GM18861 (cell line): ENCODE measurements at regions not wholly inside any gene's neighbourhood (a gene's known extent, or its start where the extent isn't known, plus 50 kb on each side); places are given as distances from the start of the nearest gene placed in this dataset.

Experiments
- ATAC-seq: cut with Tn5 transposase; IDR thresholded peaks from one replicate; pipeline ENCODE4 v1.9.1; 2021; ENCODE audit not compliant: unreplicated experiment

DNA sequence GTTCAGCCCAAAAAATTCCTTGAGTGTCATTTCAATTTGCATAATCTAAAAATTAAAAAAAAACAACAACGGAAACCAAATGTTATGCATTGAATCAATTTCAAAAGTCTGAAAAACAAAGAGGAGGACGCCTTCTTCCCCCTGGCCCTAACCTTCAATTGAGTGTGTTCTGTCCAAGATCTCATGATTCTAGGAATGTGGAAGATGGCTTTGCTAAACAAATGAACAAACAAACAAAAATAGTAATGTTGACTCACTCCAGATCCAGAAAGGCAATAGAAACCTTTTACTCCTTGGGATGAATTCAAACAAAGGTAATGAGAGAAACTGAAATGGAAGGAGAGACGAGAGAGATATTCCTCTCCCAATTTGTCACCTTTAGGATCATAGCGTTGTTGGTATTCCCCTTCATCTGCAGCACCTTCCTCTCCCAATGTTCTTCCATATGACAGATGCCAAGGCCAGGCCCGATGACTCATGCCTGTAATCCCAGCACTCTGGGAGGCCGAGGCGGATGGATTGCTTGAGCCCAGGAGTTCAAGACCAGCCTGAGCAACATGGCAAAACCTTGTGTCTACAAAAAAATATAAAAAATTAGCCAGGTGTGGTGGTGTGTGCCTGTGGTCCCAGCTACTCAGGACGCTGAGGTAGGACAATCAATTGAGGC, 109.2 kb upstream of the ADGRF1 start:
- no peak for ATAC-seq

DNA sequence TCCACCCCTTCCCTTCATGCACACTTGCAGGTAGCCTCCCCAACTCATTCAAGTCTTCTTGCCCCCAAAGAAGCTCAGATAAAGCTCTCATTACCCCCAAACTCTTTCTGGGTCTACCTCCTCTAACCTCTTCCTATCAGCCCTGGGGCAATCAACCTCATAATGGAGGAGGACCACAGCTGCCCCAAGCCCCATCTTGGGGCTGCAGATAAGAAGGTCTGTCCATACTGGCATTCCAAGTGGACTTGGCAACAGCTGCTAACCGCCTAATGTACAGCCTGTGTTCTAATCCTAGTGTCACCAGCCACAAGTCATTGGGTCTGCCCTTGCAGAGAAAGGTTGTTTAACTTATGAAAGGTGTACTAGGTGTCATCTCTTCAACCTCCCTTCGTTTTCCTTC, 107.4 kb upstream of the ADGRF1 start:
- ATAC-seq, result no peak

DNA sequence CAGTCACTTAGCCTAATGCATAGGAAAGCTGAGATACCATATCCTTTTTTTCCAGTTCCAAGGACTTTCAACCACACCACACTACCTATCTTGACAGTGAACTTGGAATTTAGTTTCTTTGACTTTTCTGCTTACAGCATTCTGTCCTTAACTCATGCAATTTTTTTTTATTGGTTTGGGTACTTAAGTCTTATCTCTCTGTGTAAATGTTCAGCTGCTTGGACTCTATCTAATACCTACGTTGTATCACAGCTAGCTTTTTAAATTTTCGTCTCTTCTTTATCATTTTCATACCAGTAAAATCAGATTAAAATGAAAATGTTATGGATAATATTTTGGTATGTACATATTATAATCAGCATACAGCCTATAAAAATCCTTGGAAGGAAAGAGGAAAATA, 106.9 kb upstream of the ADGRF1 start:
- no peak for ATAC-seq

DNA sequence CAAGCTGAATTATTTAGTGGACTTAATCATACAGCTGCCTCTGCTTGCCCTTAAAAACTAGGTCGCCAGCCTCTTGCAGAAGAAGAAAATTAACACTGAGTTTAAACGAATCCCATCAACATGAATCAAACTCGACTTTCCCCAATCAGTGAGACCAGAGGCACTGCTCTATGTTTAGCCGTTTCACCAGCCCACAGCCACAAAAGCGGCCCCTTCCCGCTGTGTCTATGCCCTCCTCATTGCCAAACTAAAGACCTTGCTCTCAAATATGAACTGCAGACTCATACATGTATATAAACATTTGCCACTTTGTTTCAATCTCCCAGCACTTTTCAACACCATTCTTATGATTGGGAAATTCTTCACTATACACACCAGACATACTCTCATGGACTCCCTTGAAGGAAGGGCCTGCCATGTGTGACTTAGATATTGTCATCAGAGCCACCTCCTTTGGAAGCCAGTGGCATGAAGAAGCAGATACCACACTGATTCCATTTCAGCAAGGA, 105.8 kb upstream of the ADGRF1 start:
- ATAC-seq, result no peak

DNA sequence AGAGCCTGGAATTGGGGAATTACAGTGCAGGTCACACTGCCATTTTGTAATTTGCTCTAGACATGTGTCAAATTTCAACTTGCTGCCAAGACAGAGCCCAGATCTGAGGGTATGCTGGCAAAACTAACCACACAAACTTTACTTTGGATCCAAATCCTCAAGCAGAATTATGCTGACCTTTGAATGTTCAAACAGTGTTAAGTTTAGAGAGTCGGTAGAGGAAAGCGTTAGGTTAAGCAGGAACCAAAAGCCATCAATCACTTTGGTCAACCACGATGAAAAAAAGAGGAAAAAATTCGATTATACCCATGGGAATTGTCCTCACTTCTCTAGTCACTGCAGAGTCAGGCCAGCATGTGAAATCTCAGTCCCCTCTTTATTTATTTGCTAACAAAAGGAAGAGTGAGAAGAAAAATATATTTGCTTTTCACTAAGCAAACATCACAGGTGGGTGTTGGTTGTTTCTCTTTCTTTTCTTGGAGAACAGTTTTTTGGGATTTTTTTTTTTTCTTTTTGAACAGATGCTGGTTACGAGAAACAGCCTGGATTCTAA, 105.1 kb upstream of the ADGRF1 start:
- ATAC-seq, result no peak

DNA sequence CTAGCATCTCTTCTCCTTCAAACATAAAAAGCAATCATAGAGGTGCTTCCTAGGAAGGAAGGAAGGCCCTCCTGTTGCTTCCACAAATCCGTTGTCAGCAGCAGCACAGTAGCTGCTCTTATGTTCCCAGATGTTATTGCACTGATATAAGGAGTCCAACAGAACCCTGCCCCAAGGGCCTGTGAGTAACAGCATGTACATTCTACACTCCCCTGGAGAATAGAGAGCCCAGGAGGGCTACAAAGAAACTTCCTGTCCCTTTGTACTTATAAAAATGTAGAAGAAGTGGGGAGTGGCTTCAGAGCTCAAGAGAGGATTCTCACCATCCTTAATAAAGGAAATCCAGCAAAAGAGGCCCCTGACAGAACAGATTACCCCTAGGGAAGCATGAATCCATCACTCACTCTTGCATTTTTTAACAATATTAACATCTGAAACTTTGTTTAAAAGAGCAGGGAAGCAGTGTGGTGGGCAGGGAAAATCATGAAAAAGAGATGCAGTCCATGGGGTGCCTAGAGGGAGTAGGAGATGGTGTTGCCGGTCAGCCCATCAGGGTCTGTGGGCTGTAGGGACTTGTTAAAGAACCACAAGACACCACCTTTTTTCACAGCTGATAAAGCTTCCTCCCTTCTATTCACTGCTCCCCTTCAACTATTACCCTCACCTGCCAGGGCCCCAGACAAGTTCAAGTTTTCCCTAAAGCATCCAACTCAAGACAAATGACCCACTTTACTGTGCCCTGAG, 104.5 kb upstream of the ADGRF1 start:
- ATAC-seq, result no peak

DNA sequence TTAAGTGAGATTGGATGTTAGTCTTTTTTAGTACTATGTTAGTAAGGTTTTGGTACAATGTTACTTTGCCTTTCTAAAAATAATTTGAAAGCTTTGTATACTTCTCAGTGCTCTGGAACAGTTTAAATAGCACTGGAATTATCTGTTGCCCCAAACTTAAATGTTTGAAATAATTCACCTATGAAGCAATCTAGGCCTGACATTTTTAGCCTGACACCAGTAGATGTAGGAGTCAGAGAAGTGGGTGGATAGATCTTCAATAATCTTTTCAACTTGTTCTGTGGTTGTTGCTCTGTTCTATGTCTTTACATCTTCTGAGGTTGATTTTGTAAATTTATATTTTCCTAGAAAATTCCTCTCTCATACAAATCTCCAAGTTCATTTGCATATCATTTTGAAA, 103.1 kb upstream of the ADGRF1 start:
- no peak for ATAC-seq

DNA sequence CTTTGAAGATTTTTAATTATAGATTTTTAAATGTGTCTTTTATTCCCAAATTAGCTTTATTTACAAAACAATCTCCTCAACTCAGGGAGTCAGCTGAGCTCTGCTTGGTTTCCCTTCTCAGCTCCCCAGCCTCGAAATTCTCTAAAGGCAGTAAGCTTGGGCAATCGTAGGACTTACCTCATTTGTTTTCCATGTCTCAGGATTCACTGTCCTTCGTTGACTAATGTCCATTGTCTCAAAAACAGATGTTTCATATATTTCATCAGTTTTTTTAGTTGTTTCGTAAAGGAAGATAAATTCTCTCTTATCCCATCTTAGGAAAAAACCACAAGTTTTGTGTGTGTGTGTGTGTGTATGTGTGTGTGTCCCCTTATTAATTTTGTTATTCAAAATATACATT, 102.2 kb upstream of the ADGRF1 start:
- ATAC-seq, result no peak

DNA sequence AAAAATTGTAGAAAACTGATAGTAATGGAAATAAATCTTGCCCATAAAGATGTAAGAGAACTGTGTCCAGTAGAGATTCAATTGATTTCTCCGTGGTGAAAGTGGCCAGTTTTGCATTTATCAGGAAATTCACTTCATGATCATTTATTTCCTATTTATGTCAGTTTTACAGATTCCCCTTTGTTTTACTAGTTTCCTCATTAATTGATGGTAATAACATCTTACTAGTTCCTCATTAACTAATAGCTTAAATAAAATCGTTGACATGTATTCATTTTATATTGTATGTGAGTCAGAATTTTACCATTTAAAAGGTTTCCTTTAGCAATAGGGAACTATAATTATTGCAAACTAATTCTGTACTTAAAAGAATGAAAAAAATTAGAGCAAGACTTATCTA, 99.8 kb upstream of the ADGRF1 start:
- no peak for ATAC-seq

DNA sequence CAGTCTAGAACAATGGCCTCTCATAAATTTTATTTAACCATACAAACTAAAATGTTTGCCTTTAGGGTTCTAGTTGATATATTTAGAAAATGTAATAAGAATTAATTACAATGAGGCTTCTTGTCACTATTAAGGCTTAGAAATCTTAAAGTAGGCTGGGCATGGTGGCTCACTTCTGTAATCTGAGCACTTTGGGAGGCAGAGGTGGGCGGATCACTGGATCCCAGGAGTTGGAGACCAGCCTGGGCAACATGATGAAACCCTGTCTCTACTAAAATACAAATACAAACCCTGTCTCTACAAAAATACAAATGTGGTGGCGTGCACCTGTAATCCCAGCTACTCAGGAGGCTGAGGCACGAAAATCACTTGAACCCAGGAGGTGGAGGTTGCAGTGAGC, 99.0 kb upstream of the ADGRF1 start:
- no peak for ATAC-seq

DNA sequence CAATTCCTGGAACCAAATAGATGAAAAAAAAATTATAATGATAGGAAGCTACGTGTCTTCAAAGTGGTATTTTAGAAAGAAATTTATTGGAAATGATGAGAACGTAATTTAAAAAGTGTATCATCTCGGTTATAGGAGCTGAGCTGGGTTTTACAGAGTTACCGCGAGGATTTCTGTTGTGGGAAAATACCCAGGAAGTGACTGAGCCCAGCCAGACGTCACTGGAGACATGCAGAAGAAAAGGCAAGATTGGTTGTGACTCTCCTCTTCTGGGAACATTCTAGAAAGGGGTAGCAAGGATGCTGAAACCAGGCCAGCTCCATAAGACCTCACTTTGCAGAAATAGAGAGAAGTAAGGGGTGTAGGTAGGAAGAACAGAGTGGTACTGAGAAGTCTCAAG, 95.9 kb upstream of the ADGRF1 start:
- ATAC-seq, result no peak

DNA sequence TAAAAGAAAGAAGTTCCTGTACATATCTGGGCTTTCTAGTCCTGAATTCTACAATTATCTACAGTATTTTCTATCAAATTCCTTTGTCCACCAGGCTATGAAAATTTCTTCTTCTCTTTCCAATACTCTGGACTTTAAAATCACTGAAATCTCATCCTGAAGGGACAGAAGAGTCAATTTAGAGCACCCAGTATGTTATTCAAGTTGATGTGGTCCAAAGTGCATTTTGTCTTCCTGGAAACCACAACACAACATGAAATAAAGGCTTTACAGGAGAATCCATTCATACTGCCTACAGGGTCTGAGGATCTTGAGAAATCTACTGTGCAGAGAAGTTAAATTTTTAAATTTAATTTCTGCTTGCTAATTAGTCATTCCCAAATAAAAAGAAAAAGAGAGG, 94.9 kb upstream of the ADGRF1 start:
- no peak for ATAC-seq

DNA sequence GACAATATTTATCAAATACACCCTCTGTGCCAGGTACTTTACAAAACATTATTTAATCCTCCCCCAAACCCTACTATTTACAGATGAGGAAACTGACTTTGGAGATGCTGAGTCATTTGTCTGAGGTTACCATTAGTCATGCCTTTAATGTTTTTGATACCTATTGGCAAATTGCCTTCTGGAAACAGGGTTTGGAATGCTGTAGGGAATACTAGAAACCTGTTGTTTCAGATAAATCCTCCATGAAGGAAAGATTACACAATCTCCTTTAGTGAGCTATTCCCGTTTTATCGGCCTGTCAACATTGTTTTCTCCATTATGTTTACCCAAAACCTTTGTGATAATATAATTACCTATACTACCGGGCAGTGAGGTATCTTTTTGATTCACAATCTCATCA, 93.6 kb upstream of the ADGRF1 start:
- no peak for ATAC-seq

DNA sequence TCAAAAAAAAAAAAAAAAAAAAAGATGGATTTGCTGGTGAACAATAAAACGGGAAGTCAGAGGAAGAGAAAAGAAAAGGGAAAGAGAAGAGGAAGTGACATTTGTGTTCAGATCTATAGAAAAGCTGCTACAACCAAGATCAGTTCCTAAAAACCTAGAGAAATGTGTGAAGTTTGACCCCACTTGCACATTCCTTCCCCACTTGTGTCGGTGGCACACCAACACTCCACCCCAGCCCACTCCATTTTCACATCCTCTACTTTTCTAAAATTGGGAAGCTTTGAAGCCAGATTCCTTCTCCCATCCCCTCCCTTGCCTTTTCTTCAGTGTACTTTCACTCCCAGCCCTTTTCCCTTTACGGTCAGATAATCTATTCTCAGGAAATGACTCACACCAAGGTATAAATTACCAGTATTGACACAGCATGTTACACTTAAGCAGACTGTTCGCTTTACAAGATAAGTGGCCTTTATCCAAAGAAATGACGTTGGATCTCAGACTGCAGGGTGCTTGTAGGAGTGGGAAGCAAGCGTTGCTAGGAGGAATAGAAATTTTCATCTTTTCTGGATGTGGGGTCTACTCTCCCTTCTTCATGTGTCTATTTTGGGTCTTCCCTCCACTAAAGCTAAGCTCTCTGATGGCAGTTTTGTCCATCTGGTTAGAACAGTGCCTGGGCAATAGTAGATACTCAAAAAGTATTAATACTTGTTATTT, 92.5 kb upstream of the ADGRF1 start:
- no peak for ATAC-seq

DNA sequence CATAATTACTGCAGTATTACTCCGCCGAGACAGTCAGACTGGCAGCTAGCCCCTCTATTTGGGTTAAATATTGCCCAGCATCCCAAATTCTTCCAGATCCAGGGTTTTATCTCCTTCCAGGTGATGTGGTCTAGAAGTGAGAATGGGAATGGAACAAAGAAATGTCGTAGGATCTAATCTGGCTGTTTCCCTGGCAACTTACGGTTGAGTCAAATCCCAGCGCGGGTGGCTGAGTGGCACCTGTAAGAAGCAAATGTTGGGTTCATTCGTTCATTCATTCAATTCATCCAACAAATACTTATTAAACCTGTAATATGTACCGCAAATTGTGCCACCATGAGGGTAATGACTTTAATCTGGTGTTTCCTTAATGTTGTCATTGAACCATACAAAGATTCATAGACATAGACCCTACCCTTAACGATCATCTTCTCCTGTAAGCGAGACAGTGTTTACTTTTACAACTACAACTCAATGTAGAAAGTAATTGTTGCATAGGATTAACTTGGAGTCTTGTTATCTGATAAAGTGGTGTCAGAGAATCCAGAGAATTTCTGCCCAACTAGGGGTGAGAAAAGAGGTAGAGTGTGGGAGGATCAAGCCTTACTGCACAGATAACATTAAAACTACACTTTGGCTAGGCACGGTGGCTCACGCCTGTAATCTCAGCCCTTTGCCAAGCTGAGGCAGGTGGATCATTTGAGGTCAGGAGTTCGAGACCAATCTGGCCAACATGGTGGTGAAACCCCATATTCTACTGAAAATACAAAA, 91.3 kb upstream of the ADGRF1 start:
- no peak for ATAC-seq

DNA sequence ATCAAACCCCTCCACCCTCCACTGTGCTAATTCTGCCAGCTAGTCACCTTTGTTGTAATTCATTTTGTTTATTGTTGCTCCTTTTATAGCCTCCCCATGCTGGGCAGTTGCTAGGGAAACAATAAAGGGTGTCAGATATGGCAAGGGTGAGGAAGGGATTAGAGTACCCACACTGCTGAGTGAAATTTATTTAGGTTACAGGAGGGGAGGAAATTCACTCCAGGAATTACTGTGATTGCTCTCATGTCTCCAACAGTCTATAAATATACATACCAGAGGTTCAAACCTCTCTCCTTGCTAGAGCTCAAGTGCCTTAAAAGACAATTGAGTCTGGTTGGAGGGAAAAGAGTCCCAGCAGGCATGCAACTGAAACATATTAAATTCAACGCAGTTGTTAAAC, 90.6 kb upstream of the ADGRF1 start:
- ATAC-seq, result no peak

DNA sequence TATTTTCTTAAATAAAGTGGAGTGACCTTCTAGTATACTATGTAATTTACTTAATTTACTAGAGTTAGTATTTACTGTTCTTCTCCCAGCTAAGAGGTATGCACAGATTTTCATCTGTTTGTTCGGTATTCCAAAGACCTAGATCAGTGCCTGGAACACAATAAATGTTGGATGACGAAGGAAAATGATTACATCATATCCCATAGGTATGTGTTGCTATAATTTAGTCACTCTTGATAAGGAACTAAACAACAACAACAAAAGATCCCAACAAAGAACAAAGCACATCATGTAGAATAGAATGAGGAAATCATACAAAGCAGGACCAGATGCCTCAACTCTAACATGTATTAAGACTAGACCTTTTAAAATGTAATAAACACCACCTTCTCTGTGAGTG, 89.6 kb upstream of the ADGRF1 start:
- ATAC-seq, result no peak

DNA sequence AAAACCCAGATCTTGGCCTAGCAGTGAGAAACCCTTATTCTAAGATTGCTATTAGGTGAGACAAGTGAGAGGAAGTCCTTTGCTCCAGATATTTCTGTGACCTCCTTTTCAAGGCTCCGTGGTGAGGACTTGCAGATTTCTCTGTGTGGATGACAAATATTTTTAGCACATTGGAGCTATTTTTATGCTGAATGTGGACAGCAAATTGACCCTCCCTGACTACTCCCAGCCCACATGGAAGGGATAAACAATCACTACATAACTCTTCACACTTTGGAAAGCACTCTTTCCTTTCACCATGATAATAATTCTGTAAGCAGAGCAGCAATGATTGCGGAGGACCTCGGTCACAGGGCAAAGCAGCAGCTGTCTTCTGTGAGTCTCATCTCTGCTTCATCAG, 88.0 kb upstream of the ADGRF1 start:
- ATAC-seq, result no peak

DNA sequence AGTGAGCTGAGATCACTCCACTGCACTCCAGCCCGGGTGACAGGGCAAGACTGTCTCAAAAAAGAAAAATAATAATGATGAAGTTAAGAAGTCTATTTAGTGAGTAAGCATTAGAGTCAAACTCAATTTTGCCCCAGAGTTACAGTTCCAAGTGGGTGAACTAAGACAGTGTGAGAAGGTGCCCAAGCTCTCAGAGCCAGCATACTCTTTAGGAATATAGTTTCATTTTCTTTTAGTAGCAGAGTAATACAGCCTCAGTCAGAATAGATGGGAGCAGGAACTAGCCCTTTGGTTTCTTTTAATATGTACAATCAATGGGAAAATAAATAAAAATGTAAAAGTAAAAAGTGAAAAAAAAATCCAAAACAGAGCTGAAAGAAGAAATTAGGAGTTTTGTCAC, 87.0 kb upstream of the ADGRF1 start:
- no peak for ATAC-seq

DNA sequence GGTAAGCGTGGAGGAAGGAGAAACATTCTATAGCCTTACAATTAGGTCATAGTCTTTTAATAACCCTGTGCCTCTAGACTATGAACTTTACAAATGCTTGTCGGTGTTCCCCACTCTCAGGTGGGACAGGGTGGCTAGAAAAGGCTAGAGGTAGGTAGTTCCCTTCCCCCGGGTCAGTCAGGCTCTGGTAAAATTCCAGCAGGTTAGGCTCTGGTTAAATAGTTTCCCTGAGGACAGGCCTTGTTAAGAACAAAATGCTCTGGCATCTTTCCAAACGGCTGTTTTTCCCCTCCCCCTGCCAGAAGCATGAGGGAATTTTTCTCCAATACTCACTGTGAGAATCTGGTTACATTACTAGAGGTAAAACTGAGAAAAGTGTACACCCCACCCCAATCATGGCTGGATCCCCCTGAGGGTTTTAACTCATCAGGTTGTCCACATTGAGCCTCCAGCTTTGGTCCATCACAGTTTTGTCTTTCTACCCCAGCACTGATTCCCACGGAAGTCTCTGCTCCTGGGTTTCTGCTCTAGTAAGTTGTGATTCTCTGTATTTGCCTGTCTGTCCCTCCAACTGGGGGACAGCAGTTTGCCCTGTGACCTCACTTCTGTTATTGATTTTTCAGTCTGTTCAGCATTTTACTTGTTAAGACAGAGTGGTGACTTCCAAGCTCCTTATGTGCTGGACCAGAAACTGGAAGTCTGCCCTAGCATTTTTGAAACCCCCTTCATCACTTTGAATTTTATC, 84.7 kb upstream of the ADGRF1 start:
- ATAC-seq, result no peak
